ENCODE measurements at regions not wholly inside any gene's neighbourhood (a gene's known extent, or its start where the extent isn't known, plus 50 kb on each side); places are given as distances from the start of the nearest gene placed in this dataset.

- Histone ChIP-seq H3K36me3 (no peaks in the 10 kb centered on the region), H3K4me1 (no peaks in the 10 kb centered on the region), H3K4me3 (no peak overlapping the region), H3K9me3 (peaks cover 0 to 9% (median 0%) of the 10 kb centered on the region in 3 donors), H3K27me3 (no peaks in the 10 kb centered on the region), H3K27ac (no peak overlapping the region)
- ATAC-seq: no peak
- WGBS, 2 donors (ENCODE audit: low coverage in 1 of 2): 49 to 61% methylated on average over 2 to 4 of the region's 4 CpGs
- TF ChIP-seq EP300 (IDR thresholded peaks at IDR 0.05) (no peak), POLR2A (IDR thresholded peaks at IDR 0.05) (no peak), POLR2AphosphoS5 (IDR thresholded peaks at IDR 0.05) (no peak)
- TF ChIP-seq, protein P1, sequence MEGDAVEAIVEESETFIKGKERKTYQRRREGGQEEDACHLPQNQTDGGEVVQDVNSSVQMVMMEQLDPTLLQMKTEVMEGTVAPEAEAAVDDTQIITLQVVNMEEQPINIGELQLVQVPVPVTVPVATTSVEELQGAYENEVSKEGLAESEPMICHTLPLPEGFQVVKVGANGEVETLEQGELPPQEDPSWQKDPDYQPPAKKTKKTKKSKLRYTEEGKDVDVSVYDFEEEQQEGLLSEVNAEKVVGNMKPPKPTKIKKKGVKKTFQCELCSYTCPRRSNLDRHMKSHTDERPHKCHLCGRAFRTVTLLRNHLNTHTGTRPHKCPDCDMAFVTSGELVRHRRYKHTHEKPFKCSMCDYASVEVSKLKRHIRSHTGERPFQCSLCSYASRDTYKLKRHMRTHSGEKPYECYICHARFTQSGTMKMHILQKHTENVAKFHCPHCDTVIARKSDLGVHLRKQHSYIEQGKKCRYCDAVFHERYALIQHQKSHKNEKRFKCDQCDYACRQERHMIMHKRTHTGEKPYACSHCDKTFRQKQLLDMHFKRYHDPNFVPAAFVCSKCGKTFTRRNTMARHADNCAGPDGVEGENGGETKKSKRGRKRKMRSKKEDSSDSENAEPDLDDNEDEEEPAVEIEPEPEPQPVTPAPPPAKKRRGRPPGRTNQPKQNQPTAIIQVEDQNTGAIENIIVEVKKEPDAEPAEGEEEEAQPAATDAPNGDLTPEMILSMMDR (IDR thresholded peaks at IDR 0.05): no peak
Measured at GRCh38 chr13:42688821-42689220, 92.6 kb upstream of the FAM216B start.

DNA sequence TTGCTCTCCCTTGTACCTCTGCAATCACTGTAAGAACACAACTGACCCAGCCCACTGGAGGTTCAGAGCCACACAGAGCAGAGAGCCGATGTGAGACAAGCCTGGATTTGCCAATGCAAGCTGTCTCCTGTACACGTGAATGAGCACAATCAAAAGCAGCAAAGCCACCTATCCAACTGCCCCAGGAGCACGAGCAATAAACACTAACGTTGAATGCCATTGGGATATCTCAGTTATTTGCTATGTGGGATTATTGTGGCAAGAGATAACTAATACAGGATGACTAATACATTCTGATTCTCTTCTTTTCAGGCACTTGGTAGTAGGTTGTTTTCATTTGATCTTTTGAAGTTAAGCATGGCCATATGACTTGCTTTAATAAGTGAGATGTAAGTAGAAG is 85.2 kb upstream of the FAM216B start:
- Histone ChIP-seq H3K4me1 (no peaks in the 10 kb centered on the region), H3K27me3 (no peaks in the 10 kb centered on the region), H3K27ac (no peak overlapping the region), H3K9me3 (no peaks in the 10 kb centered on the region), H3K4me3 (no peak overlapping the region), H3K36me3 (no peaks in the 10 kb centered on the region)
- no peak for ATAC-seq
- TF ChIP-seq, protein P1 (IDR thresholded peaks at IDR 0.05): no peak
- no peak for TF ChIP-seq POLR2A (IDR thresholded peaks at IDR 0.05)
- TF ChIP-seq POLR2AphosphoS5 (IDR thresholded peaks at IDR 0.05): no peak
- no peak for TF ChIP-seq EP300 (IDR thresholded peaks at IDR 0.05)
- 50 to 65% methylated on average over 4 of the region's 4 CpGs for WGBS, 2 donors (ENCODE audit: low coverage in 1 of 2)

DNA sequence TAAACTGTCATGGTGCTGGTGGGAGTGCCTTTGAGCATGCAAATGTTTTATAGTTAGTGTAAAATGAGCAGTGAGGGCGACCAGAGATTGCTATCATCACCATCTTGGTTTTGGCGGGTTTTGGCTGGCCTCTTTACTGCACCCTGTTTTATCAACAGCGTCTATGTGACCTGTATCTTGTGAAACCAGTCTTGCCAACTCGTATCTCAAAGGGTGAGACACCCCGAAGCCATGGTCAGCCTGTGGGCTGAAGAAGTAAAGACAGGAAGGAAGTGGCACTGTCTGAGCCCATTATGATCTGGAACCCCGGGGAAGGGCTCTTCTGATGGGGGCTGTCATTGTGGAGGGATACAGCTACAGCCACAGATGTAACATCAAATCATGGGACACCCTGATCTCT is 81.5 kb upstream of the FAM216B start:
- no peak overlapping the region for H3K27ac ChIP-seq
- no peaks in the 10 kb centered on the region for H3K4me1 ChIP-seq
- no peak overlapping the region for H3K4me3 ChIP-seq
- H3K27me3 ChIP-seq: no peaks in the 10 kb centered on the region
- H3K36me3 ChIP-seq: no peaks in the 10 kb centered on the region
- H3K9me3 ChIP-seq: no peaks in the 10 kb centered on the region
- TF ChIP-seq POLR2AphosphoS5 (IDR thresholded peaks at IDR 0.05) (no peak), POLR2A (IDR thresholded peaks at IDR 0.05) (no peak), EP300 (IDR thresholded peaks at IDR 0.05) (no peak)
- TF ChIP-seq, protein P1 (IDR thresholded peaks at IDR 0.05): no peak
- WGBS, 2 donors (ENCODE audit: low coverage in 1 of 2): 83 to 88% methylated on average over 1 to 2 of the region's 6 CpGs
- no peak for ATAC-seq

- H3K9me3 ChIP-seq: no peaks in the 10 kb centered on the region
- ATAC-seq: no peak
- H3K36me3 ChIP-seq: no peaks in the 10 kb centered on the region
- WGBS, 2 donors (ENCODE audit: low coverage in 1 of 2): 35 to 42% methylated on average over 2 of the region's 2 CpGs
- H3K27me3 ChIP-seq: no peaks in the 10 kb centered on the region
- TF ChIP-seq, protein P1 (IDR thresholded peaks at IDR 0.05): no peak
- TF ChIP-seq POLR2A (IDR thresholded peaks at IDR 0.05) (no peak), POLR2AphosphoS5 (IDR thresholded peaks at IDR 0.05) (no peak), EP300 (IDR thresholded peaks at IDR 0.05) (no peak)
- H3K4me1 ChIP-seq: no peaks in the 10 kb centered on the region
- no peak overlapping the region for H3K4me3 ChIP-seq
- no peak overlapping the region for H3K27ac ChIP-seq
Measured at GRCh38 chr13:42702716-42703115, 78.7 kb upstream of the FAM216B start.

DNA sequence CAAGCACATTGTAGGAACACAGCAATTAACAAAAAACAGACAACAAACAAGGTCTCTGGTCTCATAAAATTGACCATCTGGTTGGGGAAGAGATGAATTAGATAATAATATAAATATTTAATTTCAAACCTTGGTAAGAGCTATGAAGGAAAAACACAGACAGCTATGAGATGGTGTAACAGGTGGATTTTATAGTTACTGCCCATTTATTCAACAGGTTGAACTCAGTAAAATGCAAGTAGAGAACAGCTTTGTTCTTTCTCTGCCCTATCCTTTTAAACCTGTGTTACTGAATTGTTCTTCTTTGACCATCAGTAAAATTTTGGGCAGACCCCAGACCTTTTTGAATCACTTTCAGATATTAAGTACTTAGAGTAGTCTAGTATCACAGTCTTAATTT is 77.6 kb upstream of the FAM216B start:
- H3K9me3 ChIP-seq: no peaks in the 10 kb centered on the region
- no peaks in the 10 kb centered on the region for H3K27me3 ChIP-seq
- no peak overlapping the region for H3K27ac ChIP-seq
- H3K4me1 ChIP-seq: no peaks in the 10 kb centered on the region
- no peak for ATAC-seq
- TF ChIP-seq EP300 (IDR thresholded peaks at IDR 0.05) (no peak), POLR2AphosphoS5 (IDR thresholded peaks at IDR 0.05) (no peak)
- TF ChIP-seq, protein P1 (IDR thresholded peaks at IDR 0.05): no peak
- H3K4me3 ChIP-seq: no peak overlapping the region
- H3K36me3 ChIP-seq: no peaks in the 10 kb centered on the region
